Tibial nerve (tissue), 4 donors: ENCODE measurements at regions not wholly inside any gene's neighbourhood (a gene's known extent, or its start where the extent isn't known, plus 50 kb on each side); places are given as distances from the start of the nearest gene placed in this dataset.

ENCODE experiments used
- DNase-seq, 2 donors: peaks; one replicate each; pipeline ENCODE4 v3.0.0-alpha.2; 2019; ENCODE audit warnings: low spot score in 2 of 2
- H3K27ac ChIP-seq, 4 donors: fragments of 200-600 bp; sonication (generic) in 3 of 4; one replicate each; pipeline ENCODE4 v1.5.1; 2017 to 2019; ENCODE audit warnings: mild to moderate bottlenecking in 1 of 4
- H3K27me3 ChIP-seq, 2 donors: fragments of 200-600 bp; sonication (generic) in 1 of 2; one replicate each; pipeline versions ENCODE4 v1.5.1 to v1.6.0; 2017 to 2019
- H3K36me3 ChIP-seq, 3 donors: fragments of 200-600 bp; sonication (generic); one replicate each; pipeline ENCODE4 v1.5.1; 2018 to 2019
- H3K4me1 ChIP-seq, 4 donors: fragments of 200-600 bp; sonication (generic) in 3 of 4; one replicate each; pipeline ENCODE4 v1.5.1; 2017 to 2019
- H3K4me3 ChIP-seq, 4 donors: fragments of 200-600 bp; sonication (generic) in 3 of 4; one replicate each; pipeline ENCODE4 v1.5.1; 2017 to 2019; ENCODE audit warnings: mild to moderate bottlenecking in 1 of 4, moderate library complexity in 1 of 4
- H3K9me3 ChIP-seq, 4 donors: fragments of 200-600 bp; sonication (generic) in 3 of 4; one replicate each; pipeline ENCODE4 v1.5.1; 2017 to 2019
- EP300 ChIP-seq, 2 donors: sonication (generic); formaldehyde crosslinking; IDR thresholded peaks; one replicate each; pipeline ENCODE4 v1.6.1; 2017; ENCODE audit warnings: antibody characterized with exemption in 2 of 2, mild to moderate bottlenecking in 1 of 2
- POLR2A ChIP-seq, 2 donors: fragments of 450-650 bp; IDR thresholded peaks; one replicate each; pipeline ENCODE4 v1.6.1; 2017; ENCODE audit warnings: antibody characterized with exemption in 2 of 2, mild to moderate bottlenecking in 2 of 2, moderate library complexity in 2 of 2
- WGBS, 2 donors: methylation state at CpG; one replicate each; pipeline ENCODE4 v1.1.5; 2018; 5-methylcytosine and 5-hydroxymethylcytosine counted together
- TF ChIP-seq, protein P1 (sequence below), 5 experiments: fragments of 200-600 bp in 3 of 5; fragments of 450-650 bp in 2 of 5; sonication (generic) in 3 of 5; IDR thresholded peaks; one replicate each; pipeline ENCODE4 v1.5.1; 2016 to 2019; ENCODE audit warnings: antibody characterized with exemption in 5 of 5, mild to moderate bottlenecking in 3 of 5, moderate library complexity in 2 of 5

- H3K9me3 ChIP-seq: no peaks in the 10 kb centered on the region
- no peak overlapping the region for H3K4me3 ChIP-seq
- no peak overlapping the region for H3K27ac ChIP-seq
- DNase-seq: no peak
- H3K27me3 ChIP-seq: peaks cover 0 to 9% of the 10 kb centered on the region in 2 donors
- WGBS, 2 donors: 82 to 88% methylated on average over 17 of the region's 17 CpGs
- H3K36me3 ChIP-seq: no peaks in the 10 kb centered on the region
- TF ChIP-seq EP300 (IDR thresholded peaks at IDR 0.05) (no peak), POLR2A (IDR thresholded peaks at IDR 0.05) (no peak)
- TF ChIP-seq, protein P1, sequence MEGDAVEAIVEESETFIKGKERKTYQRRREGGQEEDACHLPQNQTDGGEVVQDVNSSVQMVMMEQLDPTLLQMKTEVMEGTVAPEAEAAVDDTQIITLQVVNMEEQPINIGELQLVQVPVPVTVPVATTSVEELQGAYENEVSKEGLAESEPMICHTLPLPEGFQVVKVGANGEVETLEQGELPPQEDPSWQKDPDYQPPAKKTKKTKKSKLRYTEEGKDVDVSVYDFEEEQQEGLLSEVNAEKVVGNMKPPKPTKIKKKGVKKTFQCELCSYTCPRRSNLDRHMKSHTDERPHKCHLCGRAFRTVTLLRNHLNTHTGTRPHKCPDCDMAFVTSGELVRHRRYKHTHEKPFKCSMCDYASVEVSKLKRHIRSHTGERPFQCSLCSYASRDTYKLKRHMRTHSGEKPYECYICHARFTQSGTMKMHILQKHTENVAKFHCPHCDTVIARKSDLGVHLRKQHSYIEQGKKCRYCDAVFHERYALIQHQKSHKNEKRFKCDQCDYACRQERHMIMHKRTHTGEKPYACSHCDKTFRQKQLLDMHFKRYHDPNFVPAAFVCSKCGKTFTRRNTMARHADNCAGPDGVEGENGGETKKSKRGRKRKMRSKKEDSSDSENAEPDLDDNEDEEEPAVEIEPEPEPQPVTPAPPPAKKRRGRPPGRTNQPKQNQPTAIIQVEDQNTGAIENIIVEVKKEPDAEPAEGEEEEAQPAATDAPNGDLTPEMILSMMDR (IDR thresholded peaks at IDR 0.05): no peak
- no peaks in the 10 kb centered on the region for H3K4me1 ChIP-seq
Observed at GRCh38 chr20:51321343-51322163, 221.0 kb downstream of the NFATC2 start.

- Histone ChIP-seq H3K27ac (no peak overlapping the region), H3K36me3 (no peaks in the 10 kb centered on the region), H3K9me3 (peaks cover 0 to 5% (median 0%) of the 10 kb centered on the region in 4 donors), H3K27me3 (peaks cover 0 to 9% of the 10 kb centered on the region in 2 donors), H3K4me1 (no peaks in the 10 kb centered on the region), H3K4me3 (no peak overlapping the region)
- TF ChIP-seq, protein P1 (IDR thresholded peaks at IDR 0.05): no peak
- TF ChIP-seq EP300 (IDR thresholded peaks at IDR 0.05) (no peak), POLR2A (IDR thresholded peaks at IDR 0.05) (no peak)
- DNase-seq: no peak
- WGBS, 2 donors: 74 to 91% methylated on average over 5 of the region's 5 CpGs
Observed at GRCh38 chr20:51319522-51319921, 223.0 kb downstream of the NFATC2 start.

DNA sequence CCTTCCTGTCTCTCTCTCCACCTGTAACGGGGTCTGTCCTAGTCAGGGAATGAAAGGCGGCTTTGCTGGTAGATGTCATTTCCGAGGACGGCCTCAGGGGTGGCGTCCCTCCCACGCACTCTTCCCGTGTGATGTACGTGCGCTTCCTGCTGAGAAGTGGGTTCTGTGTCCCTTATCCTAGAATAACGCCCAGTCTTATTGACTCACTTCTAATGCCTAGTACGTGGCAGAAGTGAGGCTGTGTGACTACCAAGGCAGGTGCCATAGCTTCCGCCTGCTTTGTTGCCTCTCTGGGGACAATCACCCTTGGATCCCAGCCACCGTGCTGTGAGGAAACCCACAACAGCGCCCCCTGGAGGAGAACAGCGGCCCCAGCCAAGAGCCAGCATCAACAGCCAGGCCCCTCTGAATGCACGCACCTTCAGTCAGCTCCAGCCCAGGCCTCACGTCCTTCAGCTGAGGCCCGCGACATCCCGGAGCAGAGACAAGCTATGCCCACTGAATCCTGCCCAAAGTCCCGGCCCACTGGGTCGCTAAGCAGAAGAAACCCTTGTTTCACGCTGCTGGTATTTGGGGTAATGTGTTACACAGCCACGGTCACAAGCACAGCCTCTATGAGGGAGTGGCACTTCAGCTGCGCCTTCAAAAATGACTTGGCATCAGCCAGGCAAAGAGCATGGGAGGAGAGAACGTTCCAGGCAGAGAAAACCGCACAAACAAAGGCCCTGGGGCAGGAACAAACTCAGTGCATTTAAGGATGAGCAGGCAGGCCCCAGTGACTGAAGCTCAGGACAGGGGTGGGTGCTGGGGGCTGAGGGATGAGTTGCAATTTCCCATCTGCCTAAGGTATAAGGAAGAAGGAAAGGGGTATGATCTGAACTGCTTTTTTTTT, 224.2 kb downstream of the NFATC2 start:
- WGBS, 2 donors: 50 to 54% methylated on average over 25 to 27 of the region's 27 CpGs
- Histone ChIP-seq H3K36me3 (no peaks in the 10 kb centered on the region), H3K27me3 (peaks cover 0 to 9% of the 10 kb centered on the region in 2 donors), H3K27ac (no peak overlapping the region), H3K4me1 (no peaks in the 10 kb centered on the region), H3K9me3 (peaks cover 0 to 5% (median 0%) of the 10 kb centered on the region in 4 donors), H3K4me3 (no peak overlapping the region)
- TF ChIP-seq, protein P1 (IDR thresholded peaks at IDR 0.05): peak in 3 of 5 experiments; percentile 17 to 20 (median 18)
- TF ChIP-seq EP300 (IDR thresholded peaks at IDR 0.05): no peak
- no peak for DNase-seq

DNA sequence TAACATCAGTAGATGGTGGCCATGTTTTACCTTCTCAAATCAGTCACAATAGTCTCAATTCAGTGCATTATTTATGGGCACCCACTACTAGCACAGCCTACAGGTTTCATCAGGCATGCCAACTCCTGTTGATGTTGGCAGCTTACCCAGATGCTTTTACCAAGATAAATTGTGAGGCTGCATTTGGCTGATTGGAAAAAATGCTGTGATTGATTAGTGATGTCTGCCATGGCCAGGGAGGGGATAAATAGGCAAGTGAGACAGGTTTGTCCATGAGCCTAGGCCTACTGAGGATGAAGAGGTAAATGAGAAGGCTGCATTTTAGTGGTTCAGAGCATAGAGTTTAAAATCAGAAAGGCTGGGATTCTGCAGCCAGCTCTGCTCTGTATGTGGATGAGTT, 227.1 kb downstream of the NFATC2 start:
- no peak for TF ChIP-seq POLR2A (IDR thresholded peaks at IDR 0.05)
- no peak for TF ChIP-seq EP300 (IDR thresholded peaks at IDR 0.05)
- Histone ChIP-seq H3K27ac (no peak overlapping the region), H3K27me3 (peaks cover 0 to 9% of the 10 kb centered on the region in 2 donors), H3K4me3 (no peak overlapping the region), H3K4me1 (no peaks in the 10 kb centered on the region), H3K36me3 (no peaks in the 10 kb centered on the region), H3K9me3 (peaks cover 0 to 5% (median 0%) of the 10 kb centered on the region in 4 donors)
- no peak for DNase-seq

- Histone ChIP-seq H3K4me1 (no peaks in the 10 kb centered on the region), H3K4me3 (no peak overlapping the region), H3K36me3 (no peaks in the 10 kb centered on the region), H3K9me3 (peaks cover 0 to 5% (median 0%) of the 10 kb centered on the region in 4 donors), H3K27me3 (no peaks in the 10 kb centered on the region), H3K27ac (no peak overlapping the region)
- TF ChIP-seq, protein P1 (IDR thresholded peaks at IDR 0.05): no peak
- TF ChIP-seq EP300 (IDR thresholded peaks at IDR 0.05): no peak
- TF ChIP-seq POLR2A (IDR thresholded peaks at IDR 0.05): no peak
- DNase-seq: no peak
- WGBS, 2 donors: 63 to 65% methylated on average over 5 of the region's 5 CpGs
Observed at GRCh38 chr20:51313358-51313827, 229.1 kb downstream of the NFATC2 start.
